Inferior parietal cortex (tissue), 1 donor: ENCODE measurements at regions not wholly inside any gene's neighbourhood (a gene's known extent, or its start where the extent isn't known, plus 50 kb on each side); places are given as distances from the start of the nearest gene placed in this dataset.
A peak's percentile ranks its signal among the peaks of the same experiment; 100 is the strongest.
"Not testable (repeated sequence)": the region's sequence is repeated elsewhere in the genome, so short reads cannot be mapped to it uniquely, and the experiment has no call there.

Source experiments
- DNase-seq: peaks from one replicate; pipeline ENCODE4 v3.0.0-alpha.2; 2016; ENCODE audit errors: extremely low spot score

- no peak for DNase-seq
Measured at GRCh38 chr12:93204896-93205295, 172.8 kb upstream of the NUDT4 start.

DNA sequence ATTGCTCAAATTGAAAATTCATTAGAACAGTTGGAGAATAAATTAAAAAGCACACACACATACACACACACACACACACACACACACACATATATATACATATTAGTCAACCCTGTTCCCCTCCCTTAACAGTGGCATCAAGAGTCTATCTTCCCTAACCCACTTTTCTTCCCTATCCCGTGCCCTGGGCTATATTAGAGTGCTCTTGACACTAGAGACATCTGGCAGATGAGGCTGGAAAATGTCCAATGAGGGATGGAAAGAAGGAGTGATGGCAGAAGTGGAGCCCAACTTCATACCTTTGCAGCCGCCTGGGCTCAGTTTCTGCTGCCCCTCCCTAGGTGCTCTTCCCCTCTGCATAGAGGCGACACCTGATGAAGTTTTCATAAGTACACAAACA is 172.4 kb upstream of the NUDT4 start:
- no peak for DNase-seq

- no peak for DNase-seq
Measured at GRCh38 chr12:93208011-93208410, 169.7 kb upstream of the NUDT4 start.

DNA sequence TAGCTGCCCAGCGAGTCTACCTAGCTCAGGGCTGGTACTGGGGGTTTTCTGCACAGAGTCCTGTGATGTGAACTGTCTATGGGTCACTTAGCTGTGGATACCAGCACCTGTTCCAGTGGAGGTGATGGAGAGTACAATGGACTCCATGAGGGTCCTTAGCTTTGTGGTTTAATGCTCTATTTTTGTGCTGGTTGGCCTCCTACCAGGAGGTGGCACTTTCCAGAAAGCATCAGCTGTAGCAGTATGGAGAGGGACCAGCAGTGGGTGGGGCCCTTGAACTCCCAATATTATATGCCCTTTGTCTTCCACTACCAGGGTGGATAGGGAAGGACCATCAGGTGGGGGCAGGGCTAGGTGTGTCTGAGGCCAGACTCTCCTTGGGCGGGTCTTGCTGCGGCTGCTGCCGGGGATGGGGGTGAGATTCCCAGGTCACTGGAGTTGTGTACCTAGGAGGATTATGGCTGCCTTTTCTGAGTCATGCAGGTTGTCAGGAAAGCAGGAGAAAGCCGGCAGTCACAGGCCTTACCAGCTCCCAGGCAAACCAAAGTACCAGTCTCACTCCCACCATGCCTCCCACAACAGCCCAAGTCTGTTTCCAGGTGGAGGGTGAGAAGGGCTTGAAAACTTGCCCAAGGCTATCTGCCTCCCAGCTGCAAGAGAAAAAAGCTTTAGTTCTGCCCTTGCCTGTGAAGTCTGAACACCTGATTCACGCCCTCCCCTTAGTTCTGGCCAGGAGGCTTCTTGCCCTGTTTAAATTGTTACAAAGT is 163.0 kb upstream of the NUDT4 start:
- DNase-seq, result no peak

DNA sequence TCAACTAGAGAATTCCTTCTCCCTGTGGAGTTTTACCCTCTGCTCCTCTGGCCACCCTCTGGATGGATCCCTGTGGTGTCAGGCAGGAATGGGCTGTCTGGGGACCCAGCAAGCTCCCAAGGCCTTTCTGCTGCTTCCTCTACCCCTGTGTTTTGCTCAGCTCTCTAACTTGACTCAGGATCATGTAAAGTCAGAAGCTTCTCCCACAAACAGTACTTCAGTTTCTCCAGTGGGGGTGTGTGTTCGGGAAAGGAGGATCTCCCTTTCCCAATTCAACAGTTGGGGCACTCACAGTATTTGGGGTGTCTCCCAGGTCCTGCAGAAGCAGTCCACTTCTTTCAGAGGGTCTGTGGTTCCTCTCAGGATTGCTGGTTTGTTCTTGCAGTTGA is 162.4 kb upstream of the NUDT4 start:
- DNase-seq, result no peak

- no peak for DNase-seq
Measured at GRCh38 chr12:93219947-93220346, 157.8 kb upstream of the NUDT4 start.

- DNase-seq, result peak; percentile 18
Measured at GRCh38 chr12:93221841-93222240, 155.9 kb upstream of the NUDT4 start.

- DNase-seq, result no peak
Measured at GRCh38 chr12:93223440-93224426, 154.0 kb upstream of the NUDT4 start.

DNA sequence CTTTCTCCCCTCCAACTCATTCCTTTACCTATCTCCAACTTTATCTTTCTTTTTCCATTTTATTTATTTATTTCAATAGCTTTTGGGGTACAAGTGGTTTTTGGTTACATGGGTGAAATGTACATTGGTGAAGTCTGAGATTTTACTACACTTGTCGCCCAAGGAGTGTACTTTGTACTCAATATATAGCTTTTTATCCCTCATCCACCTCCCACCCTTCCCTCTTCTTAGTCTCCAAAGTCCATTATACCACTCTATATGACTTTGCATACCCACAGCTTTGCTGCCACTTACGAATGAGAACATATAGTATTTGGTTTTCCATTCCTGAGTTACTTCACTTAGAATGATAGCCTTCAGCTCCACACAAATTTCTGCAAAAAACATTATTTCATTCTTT is 152.6 kb upstream of the NUDT4 start:
- no peak for DNase-seq

DNA sequence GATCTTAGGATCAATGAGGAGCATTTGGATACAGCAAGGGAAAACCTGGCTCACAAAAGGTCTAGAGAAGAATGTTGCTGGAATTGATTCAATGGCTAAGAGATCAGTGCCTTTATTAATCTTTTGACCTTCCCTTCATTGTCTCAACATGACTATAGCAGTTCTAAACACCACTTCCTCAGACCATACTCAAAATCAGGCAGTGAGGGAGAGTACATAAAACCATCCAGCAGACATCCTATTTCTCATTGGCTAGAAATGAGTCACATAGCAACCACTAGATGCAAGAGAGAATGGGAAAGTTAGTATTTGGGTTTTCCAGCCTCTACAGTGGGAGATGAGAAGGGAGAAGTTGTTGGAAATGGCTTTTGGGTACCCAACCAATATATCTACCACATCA is 151.4 kb upstream of the NUDT4 start:
- no peak for DNase-seq

DNA sequence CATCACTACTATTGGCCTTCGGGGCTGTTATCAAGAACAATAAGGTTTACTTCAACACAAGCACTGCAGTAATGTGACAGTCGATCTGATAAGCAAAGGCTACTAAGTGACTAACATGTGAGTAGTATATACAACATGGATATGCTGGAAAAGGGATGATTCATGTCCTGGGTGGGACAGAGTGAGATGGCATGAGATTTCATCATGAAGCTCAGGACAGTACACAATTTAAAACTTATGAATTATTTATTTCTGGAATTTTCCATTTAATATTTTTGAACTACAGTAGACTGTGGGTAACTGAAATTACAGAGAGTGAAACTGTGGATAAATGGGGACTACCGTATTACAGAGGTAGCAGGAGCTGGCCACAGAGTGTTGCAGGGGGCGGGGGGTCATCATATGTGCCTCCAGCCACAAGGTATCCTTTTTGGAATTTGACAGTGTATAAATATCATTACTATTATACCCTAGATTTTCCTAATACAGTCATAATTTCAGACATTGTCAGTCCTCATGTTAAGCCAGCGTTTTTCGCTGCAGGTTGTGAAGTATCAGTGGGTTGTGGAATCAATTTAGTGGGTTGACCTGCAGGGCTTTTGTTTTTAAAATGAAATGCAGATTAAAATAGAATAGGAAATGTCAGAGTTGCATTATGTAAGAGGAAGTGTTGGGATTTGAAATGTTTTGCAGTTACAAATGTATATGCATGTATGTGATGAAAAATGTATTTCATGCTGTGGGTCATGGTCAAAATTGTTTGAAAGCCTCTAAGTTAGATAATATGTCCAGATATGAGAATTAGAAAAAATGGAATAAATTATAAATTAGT is 148.0 kb upstream of the NUDT4 start:
- no peak for DNase-seq

GRCh38 chr12:93230326-93230720 is 147.4 kb upstream of the NUDT4 start:
- no peak for DNase-seq

DNA sequence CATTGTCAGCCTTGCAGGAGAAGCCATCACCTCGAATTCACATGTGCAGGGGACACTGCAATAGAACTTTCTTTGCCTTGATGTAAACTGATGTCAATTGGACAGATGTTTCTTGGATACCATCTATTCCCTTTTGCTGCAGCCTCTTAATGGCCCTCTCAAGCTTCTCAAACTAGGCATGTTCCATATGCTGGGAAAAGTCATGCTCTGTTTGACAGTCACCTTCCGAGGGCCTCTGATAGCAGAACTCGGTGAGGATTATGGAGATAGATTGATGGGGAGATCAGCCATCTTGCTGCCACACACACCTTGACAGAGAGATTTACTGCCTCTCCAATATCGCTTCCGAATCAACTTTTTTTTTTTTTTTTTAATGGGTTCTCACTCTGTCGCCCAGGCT is 145.8 kb upstream of the NUDT4 start:
- DNase-seq, result no peak

DNA sequence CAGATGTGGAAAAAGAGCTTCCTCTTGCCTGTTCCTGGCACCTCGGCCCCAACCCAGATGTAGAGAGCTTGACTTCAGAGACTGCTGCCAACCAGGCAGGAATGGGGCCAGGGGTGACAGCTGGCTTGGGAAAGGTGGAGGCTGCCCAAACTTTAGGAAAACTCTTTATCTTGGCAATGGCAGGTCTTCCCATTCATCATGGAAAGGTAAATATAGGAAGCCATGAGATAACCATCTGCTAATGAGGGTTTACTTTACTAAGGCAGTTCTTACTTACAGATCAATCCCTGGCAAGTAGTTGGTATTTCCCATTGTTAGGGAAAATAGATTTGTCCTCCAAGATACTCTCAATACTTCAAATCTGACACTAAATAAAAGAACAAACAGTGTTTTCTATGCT is 143.1 kb upstream of the NUDT4 start:
- DNase-seq, result no peak

- no peak for DNase-seq
Measured at GRCh38 chr12:93235881-93236280, 141.8 kb upstream of the NUDT4 start.

DNA sequence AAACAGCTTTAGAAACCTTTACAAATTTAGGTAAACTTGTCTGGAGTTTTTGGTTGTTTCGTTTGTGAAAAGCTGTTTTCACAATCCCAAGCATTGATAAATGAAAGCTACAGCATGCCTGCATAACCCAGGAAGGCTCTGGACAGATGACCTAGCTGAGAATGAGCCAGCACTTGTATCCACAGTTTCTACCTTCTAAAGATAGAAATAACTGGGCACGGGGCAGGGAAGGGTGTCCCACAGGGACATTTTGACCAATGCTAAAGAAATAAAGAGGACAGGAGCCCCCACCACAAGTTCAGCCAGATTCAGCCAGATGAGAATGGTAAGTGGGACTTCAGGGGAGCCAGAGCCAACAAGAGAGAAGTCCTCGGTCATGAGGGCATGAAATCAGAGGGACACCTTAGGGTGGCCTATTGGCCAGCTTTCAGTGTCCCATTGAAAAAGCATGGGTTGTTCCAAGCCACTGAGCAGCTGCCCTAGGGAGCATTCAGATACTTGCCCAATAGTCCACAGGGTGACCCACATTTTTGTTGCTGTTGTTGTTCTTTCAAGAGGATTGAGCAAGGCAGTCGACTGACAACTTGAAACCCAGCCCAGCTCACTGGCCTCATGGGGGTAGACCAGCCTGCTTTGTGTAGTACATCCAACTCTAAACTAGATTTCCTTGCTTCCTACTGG is 140.3 kb upstream of the NUDT4 start:
- DNase-seq, result no peak

DNA sequence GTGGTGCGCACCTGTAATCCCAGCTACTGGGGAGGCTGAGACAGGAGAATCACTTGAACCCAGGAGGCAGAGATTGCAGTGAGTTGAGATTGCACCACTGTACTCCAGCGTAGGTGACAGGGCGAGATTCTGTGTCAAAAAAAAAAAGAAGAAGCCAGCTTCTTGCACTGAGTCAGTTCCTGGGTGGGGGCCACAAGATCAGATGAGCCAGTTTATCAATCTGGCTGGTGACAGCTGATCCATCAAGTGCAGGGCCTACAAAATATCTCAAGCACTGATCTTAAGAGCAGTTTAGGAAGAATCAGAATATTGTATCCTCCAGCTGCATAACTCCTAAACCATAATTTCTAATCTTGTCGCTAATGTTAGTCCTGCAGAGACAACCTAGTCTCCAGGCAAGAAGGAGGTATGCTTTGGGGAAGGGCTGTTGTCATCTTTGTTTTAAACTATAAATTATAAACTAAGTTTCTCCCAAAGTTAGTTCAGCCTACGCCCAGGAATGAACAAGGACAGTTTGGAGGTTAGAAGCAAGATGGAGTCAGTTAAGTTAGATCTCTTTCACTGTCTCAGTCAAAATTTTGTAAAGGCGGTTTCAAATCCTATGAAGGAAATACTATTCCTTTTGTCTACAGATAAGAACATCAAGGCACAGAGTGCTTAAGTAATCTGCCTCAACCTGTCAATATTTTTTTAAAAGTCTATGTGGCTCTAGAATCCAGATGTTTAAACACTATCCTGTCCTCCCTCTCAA is 139.0 kb upstream of the NUDT4 start:
- not testable (repeated sequence) for DNase-seq

DNA sequence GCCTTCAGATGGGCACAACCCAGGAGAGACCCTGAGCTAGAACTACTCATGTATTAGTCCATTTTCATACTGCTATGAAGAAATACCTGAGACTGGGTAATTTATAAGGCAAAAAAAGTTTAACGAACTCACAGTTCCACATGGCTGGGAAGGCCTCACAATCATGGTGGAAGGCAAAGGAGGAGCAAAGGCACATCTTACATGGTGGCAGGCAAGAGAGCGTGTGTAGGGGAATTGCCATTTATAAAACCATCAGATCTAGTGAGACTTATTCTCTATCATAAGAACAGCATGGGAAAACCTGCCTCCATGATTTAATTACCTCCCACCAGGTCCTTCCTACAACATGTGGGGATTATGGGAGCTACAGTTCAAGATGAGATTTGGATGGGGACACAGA is 137.9 kb upstream of the NUDT4 start:
- not testable (repeated sequence) for DNase-seq

DNA sequence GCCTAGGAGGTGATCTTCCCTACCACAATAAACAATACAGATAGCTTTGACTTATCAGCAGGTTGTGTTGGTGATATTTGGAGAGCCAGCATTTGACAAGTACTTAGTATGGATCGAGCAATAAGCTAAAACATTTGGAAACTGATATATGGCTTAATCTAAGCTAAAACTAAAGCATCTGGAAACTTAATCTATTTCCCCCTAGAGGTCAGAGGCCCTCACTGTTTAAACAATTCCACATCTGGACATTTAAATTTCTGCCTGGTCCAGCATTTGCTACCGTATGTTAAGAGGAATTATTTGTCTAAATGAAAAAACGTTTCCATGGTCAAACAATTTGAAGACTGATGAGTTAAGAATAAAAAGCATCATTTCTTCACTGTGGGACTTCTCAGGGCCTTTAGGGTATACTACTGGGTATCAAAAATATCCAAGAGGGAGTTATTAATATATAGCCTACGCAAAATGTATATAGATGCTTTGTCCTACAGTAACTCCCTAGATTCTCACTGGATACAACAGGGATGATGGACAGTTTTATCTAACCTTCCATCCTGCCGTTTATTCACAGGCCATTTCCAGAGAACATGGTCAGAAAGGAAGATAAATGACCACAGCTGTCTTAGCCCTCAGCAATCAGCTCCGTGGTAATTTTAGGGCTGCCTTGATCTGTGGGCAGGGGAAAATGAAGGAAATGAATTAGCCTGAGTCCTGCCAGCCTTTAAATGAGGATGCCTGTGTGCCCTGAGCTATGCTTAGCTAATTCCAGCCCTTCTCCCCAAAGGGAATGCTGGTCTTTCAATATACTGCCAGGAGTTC is 135.4 kb upstream of the NUDT4 start:
- no peak for DNase-seq

DNA sequence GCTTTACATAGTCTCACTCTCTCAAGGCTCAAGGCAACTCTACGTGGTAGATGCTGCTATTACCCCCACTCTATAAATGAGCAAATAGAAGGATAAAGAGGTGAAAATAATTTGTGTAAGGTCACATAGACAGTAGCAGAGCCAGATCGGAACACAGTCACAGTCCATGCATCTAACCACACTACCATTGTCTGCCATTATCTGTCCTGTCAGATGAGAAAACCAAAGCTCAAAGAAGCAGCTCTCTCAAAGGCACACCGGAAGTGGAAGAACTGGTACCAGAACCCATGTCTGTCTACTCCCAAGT is 134.4 kb upstream of the NUDT4 start:
- no peak for DNase-seq
